NCI-H2107 treated with DMSO at 0.1 percent for 48 hours (cell line): ENCODE measurements at regions not wholly inside any gene's neighbourhood (a gene's known extent, or its start where the extent isn't known, plus 50 kb on each side); places are given as distances from the start of the nearest gene placed in this dataset.

Experiments used
- DNase-seq: peaks from one replicate; lab custom pipeline; 2025; ENCODE audit not compliant: unreplicated experiment; lab: John Stamatoyannopoulos, UW

DNA sequence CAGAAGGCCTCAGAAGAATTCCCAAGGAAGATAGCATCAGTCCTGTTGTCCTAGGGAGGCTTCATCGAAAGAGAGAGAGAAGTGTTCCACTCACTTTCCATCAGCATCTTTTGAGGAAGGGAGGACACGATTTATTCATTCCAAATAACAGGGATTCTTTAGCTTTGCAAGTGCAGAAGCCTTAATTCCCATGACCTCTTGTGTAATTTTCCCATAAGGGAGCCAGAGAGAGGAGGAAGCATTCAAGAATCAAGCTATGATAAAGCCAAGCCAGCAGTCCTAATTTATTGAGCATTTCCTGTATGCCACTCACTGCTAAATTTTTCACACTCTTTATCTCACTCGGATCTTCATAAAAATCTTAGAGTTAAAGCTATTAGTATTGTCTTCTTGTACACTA, 169.7 kb upstream of the MITF start:
- no peak for DNase-seq

DNA sequence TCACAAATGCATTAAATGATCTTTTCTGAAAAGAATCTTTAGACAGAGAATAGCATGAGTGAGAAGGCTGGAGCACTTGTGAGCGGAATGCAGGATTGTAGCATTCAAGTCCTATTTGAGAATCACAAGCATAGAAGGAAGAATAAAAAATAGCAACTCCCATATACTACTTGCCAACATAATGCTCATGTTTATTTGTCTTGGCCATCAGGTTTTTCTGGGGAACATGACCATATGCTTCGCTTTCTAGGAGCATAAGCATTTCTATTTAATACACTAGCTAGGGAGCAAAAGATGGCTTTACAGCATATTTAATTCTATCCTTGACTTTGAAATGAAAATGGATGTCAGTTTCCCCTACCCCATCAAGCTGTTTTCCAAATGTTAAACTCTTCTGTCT, 170.3 kb upstream of the MITF start:
- DNase-seq, result no peak

DNA sequence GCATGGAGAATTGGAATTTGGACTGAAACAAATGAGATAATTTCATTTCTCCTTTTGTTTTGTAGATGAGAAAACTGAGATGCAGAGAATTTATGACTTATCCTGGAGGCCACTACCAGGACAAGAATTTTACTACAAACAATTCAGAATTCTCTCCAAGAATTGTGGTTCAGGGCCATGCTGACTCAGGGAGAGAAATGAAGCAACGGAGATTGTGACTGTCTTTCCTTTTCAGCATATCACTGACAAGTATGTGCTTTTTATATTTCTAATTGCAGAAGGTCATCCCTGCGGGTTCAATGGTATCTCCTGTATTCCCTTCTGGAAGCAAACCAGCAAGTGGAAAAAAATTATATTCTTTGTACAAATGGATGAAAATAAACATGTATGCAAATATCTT, 170.8 kb upstream of the MITF start:
- DNase-seq, result no peak

DNA sequence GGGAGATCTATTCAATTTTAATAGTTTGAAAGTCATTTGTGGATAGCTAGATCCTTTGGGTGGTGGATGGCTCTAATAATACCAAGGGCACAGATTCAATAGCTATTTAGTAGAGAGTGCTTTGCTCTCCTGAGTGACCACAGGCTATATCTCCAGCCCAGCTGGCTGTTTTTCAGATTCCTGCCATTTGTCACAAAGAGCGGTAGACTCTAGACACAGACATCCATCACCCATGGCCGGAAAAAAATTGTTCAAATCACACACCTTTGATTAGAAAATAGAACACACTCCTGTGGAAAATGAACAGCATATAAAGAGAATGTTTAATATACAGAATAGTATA, 171.6 kb upstream of the MITF start:
- no peak for DNase-seq

DNA sequence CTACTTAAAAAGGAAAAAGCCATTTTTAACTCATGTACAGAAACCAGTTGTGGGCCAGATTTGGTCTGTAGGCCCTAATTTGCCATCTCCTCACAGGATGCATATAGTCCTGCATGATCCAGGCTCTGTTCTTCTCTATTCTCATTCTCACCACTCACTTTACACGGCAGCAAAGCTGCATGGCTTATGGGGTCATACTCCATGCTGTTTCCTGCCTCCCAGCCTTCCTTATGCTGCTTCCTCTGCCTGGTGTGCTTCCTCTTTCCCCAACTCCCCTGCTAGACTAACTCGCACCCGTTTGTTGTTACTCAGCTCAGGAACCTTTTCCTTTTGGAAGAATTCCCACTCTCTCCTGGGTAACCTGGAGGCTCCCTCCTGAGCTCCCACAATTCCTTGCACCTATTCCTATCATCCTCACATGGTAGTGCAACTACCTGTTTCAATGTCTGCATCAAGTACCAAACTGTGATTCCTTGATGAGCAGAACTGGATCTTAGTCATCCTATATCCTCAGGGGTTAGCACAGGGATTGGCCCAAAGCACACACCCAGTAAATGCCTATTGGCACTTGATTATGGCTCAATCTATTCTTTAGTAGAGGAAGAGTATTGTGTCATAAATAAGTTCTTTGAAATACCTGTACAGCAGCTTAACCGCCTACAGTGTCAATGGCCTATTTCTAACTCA, 172.1 kb upstream of the MITF start:
- DNase-seq, result no peak

DNA sequence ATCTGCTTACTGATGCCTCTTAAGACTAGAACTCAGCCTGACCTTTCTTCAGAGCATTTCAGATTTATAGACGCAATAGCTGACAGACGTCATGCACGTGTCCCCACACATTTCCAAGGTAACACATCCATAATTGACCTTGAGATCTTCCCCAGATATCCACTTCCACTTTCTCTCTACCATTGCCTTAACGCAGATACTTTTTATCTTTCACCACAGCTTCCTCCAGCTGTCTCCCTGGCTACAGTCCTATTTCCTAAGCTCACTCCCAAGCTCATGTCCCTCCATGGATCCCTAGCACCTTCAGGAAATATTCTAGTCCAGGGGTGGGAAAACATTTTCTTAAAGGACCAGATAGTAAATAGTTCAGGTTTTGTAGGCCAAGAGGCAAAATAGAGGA, 173.0 kb upstream of the MITF start:
- DNase-seq, result no peak

DNA sequence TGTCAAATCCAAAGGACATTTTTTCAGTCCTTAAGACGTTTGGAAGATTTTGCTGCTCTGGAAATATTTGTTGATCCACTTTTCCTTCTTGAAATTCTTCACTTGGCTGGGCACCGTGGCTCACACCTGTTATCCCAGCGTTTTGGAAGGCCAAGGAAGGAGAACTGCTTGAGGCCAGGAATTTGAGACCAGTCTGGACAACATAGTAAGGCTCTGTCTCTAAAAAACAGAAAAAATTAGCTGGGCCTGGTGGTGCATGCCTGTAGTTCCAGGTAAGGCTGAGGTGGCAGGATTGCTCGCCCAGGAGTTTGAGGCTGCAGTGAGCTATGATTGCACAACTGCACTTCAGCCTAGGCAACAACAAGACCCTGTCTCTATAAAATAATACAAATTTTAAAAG, 173.9 kb upstream of the MITF start:
- no peak for DNase-seq

DNA sequence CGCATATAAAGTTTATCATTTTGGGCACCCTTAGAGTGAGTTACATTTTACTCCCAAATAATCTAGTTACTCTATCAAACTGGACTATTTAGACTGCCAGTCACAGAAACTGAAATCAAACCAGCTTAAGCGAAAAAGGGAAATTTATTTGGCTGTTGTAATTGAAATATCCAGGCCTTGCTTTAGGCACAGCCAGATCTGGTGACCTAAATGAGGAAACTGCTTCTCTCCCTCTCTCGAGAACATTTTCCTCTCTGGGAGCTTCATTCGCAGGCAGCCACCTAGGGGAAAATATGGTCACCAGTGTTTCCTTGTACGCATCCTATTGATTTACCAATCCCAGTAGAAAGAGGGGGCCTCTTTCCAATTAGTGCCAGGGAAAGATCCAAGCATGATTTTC, 175.3 kb upstream of the MITF start:
- no peak for DNase-seq

DNA sequence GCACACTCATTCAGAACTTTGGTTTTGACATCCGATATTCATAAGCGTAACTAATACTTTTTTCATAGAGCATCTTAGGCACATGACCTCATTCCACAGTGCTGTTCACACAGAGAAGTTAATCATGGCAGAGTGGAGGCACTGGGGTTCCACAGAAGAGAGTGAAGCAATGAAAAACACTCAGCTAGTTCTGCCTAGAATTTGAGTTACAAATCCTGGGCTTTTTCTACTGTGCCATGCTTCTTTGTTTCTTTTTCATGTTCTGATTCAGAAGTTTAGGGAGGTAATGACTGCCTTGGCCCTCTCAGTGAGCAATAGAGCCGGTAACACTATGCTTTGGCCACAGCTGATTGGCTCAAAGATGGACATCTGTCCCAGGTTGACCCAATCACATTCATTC, 176.1 kb upstream of the MITF start:
- no peak for DNase-seq

DNA sequence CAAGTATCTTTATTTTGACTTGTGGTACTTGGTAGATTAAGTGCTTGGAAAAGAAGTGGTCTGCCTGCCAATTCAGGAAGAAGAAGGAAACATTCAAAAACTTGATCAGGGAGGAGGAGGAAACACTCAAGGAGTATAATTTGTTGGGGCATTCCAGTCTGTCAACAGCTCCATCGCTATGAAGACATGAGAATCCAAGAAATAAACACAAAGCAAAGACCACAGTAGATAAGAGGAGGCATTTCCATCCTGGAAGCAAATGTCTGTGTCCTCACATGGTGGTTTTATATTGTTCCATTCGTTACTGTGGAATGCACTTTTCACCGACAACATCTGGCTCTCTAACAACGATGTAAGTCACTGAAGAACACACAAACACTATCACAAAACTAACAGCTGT, 176.1 kb upstream of the FRMD4B start:
- no peak for DNase-seq

DNA sequence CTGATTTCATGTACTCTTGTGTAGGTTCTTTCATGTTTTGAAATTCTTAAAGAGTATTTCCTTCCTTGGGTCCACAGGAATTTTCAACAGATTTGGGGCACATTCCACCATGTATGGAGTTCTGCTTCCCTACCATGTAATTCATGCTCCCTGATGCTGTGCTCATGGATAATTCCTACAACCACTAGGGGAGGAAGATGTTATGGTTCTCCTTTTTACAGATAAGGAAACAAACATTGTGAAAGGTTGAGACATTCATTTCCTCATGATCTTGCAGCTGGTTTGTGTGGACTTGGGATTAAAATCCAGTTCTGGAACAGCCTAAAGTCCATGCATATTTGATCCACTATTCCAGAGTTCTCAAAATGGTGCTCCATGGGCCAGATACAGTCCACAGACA, 174.9 kb upstream of the FRMD4B start:
- DNase-seq, result no peak

DNA sequence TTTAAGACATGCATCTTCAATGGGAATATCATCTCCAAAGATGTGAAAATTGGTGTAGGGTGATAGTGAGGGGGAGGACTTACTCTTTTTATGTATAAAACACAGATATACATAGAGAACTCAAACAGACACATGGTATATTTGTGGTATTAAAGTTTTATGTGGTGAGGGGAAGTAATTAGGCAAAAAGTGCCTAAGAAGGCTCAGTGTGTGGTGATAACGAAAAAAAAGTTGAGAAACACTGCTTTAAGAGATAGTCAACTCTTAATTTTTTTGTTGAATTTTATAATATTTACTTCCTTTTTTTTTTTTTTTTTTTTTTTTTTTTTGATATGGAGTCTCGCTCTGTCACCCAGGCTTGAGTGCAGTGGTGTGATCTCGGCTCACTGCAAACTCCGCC, 174.2 kb upstream of the FRMD4B start:
- no peak for DNase-seq

DNA sequence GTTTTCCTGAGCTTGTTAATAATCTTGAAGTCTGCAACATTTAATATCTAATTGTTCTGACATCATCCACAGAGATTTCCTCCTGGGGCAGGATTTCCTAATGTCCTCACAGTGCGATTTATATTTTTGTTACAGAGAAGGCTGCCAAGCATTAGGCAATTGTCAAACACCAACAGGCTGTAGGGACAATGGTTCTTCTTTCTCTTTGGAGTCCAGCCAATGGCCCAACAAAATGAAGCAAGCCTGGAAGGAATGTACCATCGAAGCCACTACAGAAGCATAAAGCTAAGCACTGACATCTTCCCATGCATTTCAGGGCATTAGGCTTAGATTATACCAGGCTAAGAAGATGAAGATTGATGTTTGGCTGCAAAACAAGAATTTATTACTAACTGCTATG, 173.0 kb upstream of the FRMD4B start:
- DNase-seq, result no peak

DNA sequence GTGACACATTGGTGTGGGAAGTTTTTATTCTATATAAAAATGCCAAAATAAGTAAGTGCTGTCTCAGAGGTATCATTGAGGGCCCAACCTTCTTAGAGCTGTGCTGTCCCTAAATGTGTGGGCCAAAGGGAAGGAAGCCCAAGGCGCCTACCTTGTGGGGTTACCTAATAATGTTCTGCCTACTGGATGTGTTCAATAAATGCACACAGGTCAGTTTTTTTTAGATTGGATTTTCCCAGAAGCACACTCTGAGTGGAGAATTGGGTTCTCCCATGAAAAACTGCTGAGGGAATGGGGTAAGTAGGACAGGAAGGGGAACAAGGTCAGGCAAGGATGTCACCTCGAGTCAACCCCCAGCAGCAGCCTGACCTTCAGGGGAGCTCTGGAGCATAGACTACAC, 168.7 kb upstream of the FRMD4B start:
- no peak for DNase-seq

DNA sequence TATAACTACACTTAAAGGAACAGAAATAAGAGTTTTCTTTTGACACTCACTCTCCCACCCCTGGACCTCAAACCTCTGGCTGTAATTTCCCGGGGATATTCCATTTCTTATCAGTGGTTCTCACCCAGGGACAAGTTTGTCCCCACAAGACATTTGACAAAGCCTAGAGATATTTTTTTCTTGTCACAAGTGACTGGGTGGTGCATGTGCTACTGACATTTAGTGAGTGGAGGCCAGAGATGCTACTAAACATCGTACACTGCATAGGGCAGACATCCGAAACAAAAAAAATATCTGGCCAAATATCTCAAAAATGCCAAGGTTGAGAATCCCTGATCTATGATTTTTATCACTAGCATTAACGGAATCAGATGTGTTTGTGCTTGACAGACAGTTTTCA, 168.0 kb upstream of the FRMD4B start:
- DNase-seq, result no peak

DNA sequence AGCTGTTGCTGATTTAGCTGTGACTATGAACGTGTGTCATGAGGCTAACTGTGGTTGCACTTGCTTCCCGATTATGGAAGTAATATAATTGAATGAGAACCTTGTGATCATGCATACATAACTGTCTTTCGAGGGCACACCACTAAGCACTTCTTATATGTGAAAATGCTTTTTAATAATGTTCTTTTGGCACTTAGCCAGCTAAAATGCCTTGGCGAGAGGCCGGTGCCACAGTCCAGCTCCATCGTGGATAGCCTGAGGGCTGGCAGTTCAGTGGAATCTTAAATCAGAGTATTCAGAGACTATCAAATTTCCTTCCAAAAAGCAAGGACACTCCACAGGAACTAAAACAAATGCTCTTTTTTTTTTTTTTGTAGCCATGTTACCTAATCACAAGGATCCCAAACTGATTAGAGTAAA, 161.6 kb upstream of the FRMD4B start:
- no peak for DNase-seq

DNA sequence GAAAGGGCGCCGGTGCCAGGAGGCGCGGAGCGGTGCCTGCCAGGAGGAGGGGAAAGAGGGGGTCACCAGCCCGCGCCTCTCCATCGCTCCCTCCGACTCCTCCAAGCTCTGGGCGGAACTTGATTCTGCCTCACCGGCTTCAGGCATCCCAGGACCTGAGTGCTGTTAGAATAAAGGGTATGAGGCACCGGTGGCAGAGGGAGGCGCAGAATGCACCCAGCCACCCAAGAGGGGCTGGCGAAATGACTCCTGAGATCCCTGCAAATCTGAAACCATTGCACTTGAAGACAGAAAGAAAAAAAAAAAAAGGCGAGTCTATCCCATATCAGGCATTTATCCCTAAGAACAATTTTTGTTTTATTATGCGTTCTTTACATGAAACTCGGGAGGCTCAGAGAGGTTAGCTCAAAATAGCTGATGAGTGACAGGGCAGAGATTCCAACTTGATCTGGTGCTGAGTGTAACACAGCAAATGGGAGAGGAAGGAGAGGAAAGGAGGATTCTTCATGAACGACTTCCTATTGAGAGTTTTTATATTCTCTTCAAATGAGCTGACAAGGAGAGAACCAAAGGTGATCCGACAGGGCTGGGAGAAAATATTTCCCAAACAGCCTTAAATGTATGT, 157.0 kb upstream of the FRMD4B start:
- DNase-seq, result no peak

DNA sequence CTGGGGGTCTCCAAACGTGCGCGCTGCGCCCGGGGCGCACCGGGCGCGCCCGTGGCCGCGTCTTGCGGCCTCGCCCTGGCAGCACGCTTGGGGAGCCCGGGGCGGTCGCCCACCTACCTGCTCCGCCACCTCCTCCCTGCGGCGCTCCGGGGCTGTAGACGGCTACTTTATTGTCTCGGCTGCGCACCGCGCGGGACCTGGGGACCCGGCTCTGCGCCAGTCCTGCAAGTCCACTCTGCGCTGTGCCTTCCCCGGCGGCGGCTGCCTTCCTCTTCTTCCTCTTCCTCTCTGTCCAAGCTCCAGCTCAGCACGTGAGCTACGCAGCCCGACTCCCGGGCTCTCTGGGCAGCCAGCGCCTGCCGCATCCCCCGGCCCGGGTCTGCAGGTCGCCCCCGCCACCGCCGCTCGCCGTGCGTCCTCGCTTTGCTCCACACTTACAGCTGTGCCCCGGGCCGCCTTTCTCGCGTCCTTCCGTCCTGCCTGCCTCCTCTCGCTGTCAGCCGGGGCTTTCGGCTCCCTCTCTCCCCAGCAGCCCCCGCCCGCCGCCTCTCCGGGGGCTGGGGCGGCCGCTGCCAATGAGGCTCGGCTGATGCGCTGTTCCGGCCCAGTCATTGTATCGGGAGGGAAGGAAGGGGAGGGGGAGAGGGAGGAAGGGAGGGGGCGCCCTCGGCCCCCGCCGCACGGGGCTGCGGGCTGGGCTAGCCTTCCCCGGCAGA, 156.4 kb upstream of the FRMD4B start:
- DNase-seq, result no peak

DNA sequence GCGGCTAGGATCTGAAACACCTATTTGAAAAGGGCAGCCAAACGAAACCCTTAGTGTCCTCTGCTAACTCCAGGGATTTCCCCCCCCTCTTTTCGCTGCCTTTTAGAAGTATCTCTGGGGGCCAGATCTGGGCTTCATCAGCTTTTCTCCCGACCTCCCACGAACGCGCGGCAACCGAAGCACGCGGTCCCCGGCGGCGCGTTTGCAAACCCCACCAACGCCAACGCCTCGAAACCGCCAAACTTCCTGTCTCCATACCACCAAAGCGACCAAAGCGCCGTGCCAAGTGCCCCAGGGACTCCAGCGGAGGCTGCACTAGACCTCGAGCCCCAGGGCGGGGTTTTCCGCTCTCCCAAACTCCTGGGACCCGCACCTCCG, 155.8 kb upstream of the FRMD4B start:
- no peak for DNase-seq

DNA sequence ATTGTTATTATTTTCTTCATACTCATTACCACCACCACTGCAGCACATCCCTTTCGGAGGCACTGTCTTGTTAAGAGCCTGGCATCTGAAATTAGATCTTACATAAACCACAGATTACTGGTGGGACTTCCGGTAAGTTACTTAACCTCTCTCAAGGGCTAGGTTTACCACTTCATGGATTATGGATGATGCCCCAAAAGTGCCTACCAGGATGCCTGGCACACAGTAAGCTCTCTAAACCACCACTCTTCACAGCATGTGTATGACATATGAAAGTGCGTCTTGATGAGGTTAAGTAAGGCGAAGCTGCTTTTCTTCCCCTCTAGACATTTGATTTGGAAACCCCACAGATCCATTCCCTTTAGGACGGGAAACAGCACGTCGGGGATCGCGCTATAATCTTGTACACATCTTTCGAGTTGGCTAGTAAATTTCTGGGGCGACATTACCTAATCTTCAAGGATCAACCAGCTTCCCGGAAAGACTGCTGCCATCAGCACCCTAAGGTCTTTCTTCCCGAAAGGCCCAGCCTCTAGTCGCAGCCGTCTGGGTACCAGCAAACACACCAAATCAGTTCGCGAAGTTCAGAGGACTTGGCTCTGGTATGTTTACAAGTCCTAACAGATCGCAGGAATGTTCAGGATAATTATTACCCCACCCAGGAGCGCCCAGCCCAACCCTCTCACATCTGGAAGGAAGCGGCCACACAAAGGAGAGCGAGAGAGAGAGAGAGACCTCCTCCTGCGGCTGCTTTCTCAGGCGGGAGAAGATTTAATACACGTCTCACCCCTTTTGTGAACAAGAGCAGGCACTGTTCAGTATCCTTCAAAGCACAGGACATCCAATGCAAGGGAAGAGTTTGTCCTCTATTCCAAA, 155.1 kb upstream of the FRMD4B start:
- no peak for DNase-seq

DNA sequence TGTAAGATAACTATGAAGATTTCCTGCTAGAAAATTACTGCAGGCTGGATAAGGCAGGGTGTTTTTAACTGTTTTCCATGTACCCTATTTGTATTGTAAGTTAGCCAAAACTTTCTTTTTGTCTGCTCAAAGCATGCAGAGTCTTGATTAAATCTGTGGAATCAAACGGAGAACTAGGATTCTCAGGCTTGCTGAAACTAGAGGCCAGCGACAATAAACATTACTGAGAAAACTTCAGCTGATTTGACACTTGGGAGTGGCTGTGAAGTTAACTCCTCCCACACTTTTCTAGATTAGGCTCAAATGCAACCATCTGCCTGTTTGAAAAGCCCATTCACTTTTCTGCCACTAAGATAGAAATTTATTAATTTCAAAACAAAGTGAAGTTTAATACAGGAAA, 153.2 kb upstream of the FRMD4B start:
- no peak for DNase-seq

DNA sequence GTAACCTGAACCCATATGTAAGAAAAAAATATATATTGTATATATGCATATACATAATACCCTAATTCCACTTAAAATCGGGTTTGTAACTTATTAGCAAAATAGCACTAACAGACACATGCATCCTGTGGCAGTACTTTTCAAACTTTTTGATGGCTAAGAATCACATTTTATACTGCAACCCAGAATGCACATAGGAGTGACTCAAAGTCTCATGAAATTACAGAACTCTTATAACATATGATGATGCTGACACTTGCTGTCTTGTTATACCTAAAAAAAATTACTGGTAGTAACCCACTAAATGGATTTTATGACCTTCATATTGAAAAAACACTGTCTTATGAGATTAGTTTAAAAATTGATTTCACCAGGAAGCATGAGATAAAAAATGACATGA, 152.4 kb upstream of the FRMD4B start:
- DNase-seq, result no peak
